H1 (cell line): ENCODE measurements at regions not wholly inside any gene's neighbourhood (a gene's known extent, or its start where the extent isn't known, plus 50 kb on each side); places are given as distances from the start of the nearest gene placed in this dataset.

ENCODE experiments used
- CTCF ChIA-PET: fragments of 300-600 bp; sonication (Branson Sonifier 250); formaldehyde crosslinking; loops from one replicate; lab custom pipeline; 2021; ENCODE audit not compliant: partially characterized antibody; lab: Charles Lee
- POLR2A ChIA-PET: fragments of 300-600 bp; sonication (Branson Sonifier 250); formaldehyde crosslinking; loops from one replicate; lab custom pipeline; 2021; ENCODE audit warnings: inconsistent platforms; ENCODE audit not compliant: partially characterized antibody; lab: Charles Lee
- DNase-seq, 2 experiments: peaks; one replicate each; pipeline versions ENCODE4 v3.0.0 to v3.0.0-alpha.2; 2010 to 2022; ENCODE audit warnings: low spot score in 2 of 2, low read depth in 1 of 2, mixed read lengths in 1 of 2
- FAIRE-seq: peaks from 2 replicates; lab custom pipeline; 2011; peaks lifted over from hg19 to GRCh38; lab: Jason Lieb, UNC
- H2AFZ ChIP-seq: 2 replicates; pipeline ENCODE4 v1.8.1; 2012; ENCODE audit warnings: low read length, inconsistent platforms
- H2AK5ac ChIP-seq: 2 replicates; pipeline ENCODE4 v1.6.1; 2013; ENCODE audit warnings: low read depth, low read length
- H2BK120ac ChIP-seq: replicated peaks from 2 replicates; pipeline ENCODE3; 2013; ENCODE audit warnings: low read depth, low read length, inconsistent platforms
- H2BK12ac ChIP-seq: 2 replicates; pipeline ENCODE4 v1.6.1; 2013; ENCODE audit warnings: low read depth, low read length
- H2BK15ac ChIP-seq: 2 replicates; pipeline ENCODE4 v1.6.1; 2013; ENCODE audit warnings: low read length
- H2BK20ac ChIP-seq: 2 replicates; pipeline ENCODE4 v1.6.1; 2013; ENCODE audit warnings: low read length
- H2BK5ac ChIP-seq: 2 replicates; pipeline ENCODE4 v1.6.1; 2013; ENCODE audit warnings: low read depth, low read length
- H3K14ac ChIP-seq: 2 replicates; pipeline ENCODE4 v1.6.1; 2013; ENCODE audit warnings: inconsistent platforms; ENCODE audit not compliant: insufficient read length
- H3K18ac ChIP-seq: 2 replicates; pipeline ENCODE4 v1.6.1; 2013; ENCODE audit warnings: low read length; ENCODE audit errors: extremely low read depth
- H3K23ac ChIP-seq: 2 replicates; pipeline ENCODE4 v1.6.1; 2013; ENCODE audit warnings: inconsistent platforms; ENCODE audit not compliant: insufficient read length
- H3K23me2 ChIP-seq: 2 replicates; pipeline ENCODE4 v1.6.1; 2013; ENCODE audit warnings: low read depth, low read length
- H3K27ac ChIP-seq: 2 replicates; pipeline ENCODE4 v1.6.1; 2011; ENCODE audit warnings: low read depth, low read length, inconsistent platforms
- H3K27me3 ChIP-seq, 4 experiments: replicated peaks in 1 of 4; 1 replicate in 1 of 4; 2 replicates in 3 of 4; pipeline versions ENCODE4 v1.6.1 to v1.8.1; 2011 to 2013; ENCODE audit warnings: low read length in 3 of 4, mild to moderate bottlenecking in 3 of 4, inconsistent platforms in 2 of 4, mixed read lengths in 2 of 4, moderate library complexity in 1 of 4; ENCODE audit not compliant: control insufficient read depth in 3 of 4, insufficient read depth in 3 of 4; ENCODE audit errors: extremely low read depth in 1 of 4
- H3K36me3 ChIP-seq, 4 experiments: 2 replicates each; pipeline versions ENCODE4 v1.6.1 to v1.8.1; 2011 to 2013; ENCODE audit warnings: mild to moderate bottlenecking in 4 of 4, low read length in 3 of 4, moderate library complexity in 2 of 4, control low read depth in 1 of 4, inconsistent platforms in 1 of 4; ENCODE audit not compliant: insufficient read depth in 4 of 4, control insufficient read depth in 2 of 4
- H3K4ac ChIP-seq: replicated peaks from 2 replicates; pipeline ENCODE3; 2013; ENCODE audit warnings: low read length, low read depth, mixed read lengths, inconsistent platforms; ENCODE audit not compliant: insufficient read length
- H3K4me1 ChIP-seq, 4 experiments: replicated peaks in 1 of 4; 1 replicate in 1 of 4; 2 replicates in 3 of 4; pipeline versions ENCODE4 v1.6.1 to v1.8.1; 2011 to 2013; ENCODE audit warnings: low read length in 3 of 4, inconsistent platforms in 2 of 4, mixed read lengths in 1 of 4; ENCODE audit not compliant: insufficient read depth in 4 of 4, control insufficient read depth in 3 of 4
- H3K4me2 ChIP-seq, 2 experiments: 2 replicates each; pipeline versions ENCODE4 v1.6.1 to v1.8.1; 2011 to 2013; ENCODE audit warnings: low read depth in 2 of 2, low read length in 2 of 2, control low read depth in 1 of 2, inconsistent platforms in 1 of 2, mild to moderate bottlenecking in 1 of 2; ENCODE audit not compliant: insufficient read depth in 1 of 2
- H3K4me3 ChIP-seq, 4 experiments: fragments of 200-600, 300-600 bp in 1 of 4; sonication (generic), shearing (Covaris generic), sonication (Bioruptor Twin) in 1 of 4; 2 replicates each; pipeline versions ENCODE4 v1.5.1 to v1.8.1; 2011 to 2016; ENCODE audit warnings: low read length in 4 of 4, low read depth in 3 of 4, control low read depth in 2 of 4, inconsistent platforms in 2 of 4, mild to moderate bottlenecking in 2 of 4, mixed read lengths in 1 of 4, moderate library complexity in 1 of 4; ENCODE audit not compliant: insufficient read depth in 2 of 4; ENCODE audit errors: extremely low read depth in 1 of 4
- H3K56ac ChIP-seq: replicated peaks from 2 replicates; pipeline ENCODE3; 2013; ENCODE audit warnings: low read depth, mild to moderate bottlenecking, mixed read lengths, low read length, inconsistent platforms; ENCODE audit not compliant: insufficient read length
- H3K79me1 ChIP-seq: 2 replicates; pipeline ENCODE4 v1.6.1; 2013; ENCODE audit warnings: low read depth, low read length, control low read depth
- H3K79me2 ChIP-seq, 2 experiments: 2 replicates each; pipeline versions ENCODE4 v1.6.1 to v1.8.1; 2012 to 2013; ENCODE audit warnings: low read length in 2 of 2, mild to moderate bottlenecking in 2 of 2, inconsistent platforms in 1 of 2; ENCODE audit not compliant: insufficient read depth in 2 of 2, control insufficient read depth in 1 of 2
- H3K9ac ChIP-seq, 4 experiments: replicated peaks in 1 of 4; 1 replicate in 1 of 4; 2 replicates in 3 of 4; pipeline versions ENCODE4 v1.6.1 to v1.8.1; 2011 to 2013; ENCODE audit warnings: low read depth in 3 of 4, low read length in 3 of 4, control low read depth in 2 of 4, mild to moderate bottlenecking in 2 of 4, moderate library complexity in 2 of 4, inconsistent platforms in 1 of 4; ENCODE audit errors: extremely low read depth in 1 of 4
- H3K9me3 ChIP-seq, 2 experiments: 2 replicates each; pipeline versions ENCODE4 v1.6.1 to v1.8.1; 2012 to 2013; ENCODE audit warnings: mild to moderate bottlenecking in 2 of 2, moderate library complexity in 2 of 2, control low read depth in 1 of 2, inconsistent platforms in 1 of 2, low read depth in 1 of 2, low read length in 1 of 2, mixed read lengths in 1 of 2; ENCODE audit not compliant: insufficient read depth in 2 of 2
- H4K20me1 ChIP-seq, 2 experiments: replicated peaks in 1 of 2; 2 replicates each; pipeline versions ENCODE3 to v1.8.1; 2011 to 2013; ENCODE audit warnings: inconsistent platforms in 2 of 2, low read length in 2 of 2, mild to moderate bottlenecking in 1 of 2; ENCODE audit not compliant: insufficient read depth in 2 of 2, control insufficient read depth in 1 of 2
- H4K5ac ChIP-seq: 2 replicates; pipeline ENCODE4 v1.6.1; 2013; ENCODE audit warnings: low read length, low read depth, mixed read lengths, inconsistent platforms; ENCODE audit not compliant: insufficient read length
- H4K8ac ChIP-seq: 2 replicates; pipeline ENCODE4 v1.8.0; 2013; ENCODE audit warnings: mild to moderate bottlenecking, moderate library complexity, low read length, inconsistent platforms; ENCODE audit not compliant: insufficient read depth; ENCODE audit errors: extremely low read depth
- H4K91ac ChIP-seq: replicated peaks from 2 replicates; pipeline ENCODE3; 2013; ENCODE audit warnings: low read length, mixed read lengths, inconsistent platforms; ENCODE audit not compliant: insufficient read length
- CBX5 ChIP-seq: fragments of 300-800, 300-1000 bp; sonication (generic); IDR thresholded peaks from 2 replicates; pipeline ENCODE4 v1.7.1; 2016; ENCODE audit warnings: antibody characterized with exemption, low read length, low read depth
- CREB1 ChIP-seq: IDR thresholded peaks from 2 replicates; pipeline ENCODE4 v1.6.1; 2012; ENCODE audit warnings: inconsistent platforms
- CTBP2 ChIP-seq: IDR thresholded peaks from 2 replicates; pipeline ENCODE4 v1.7.0; 2011; ENCODE audit warnings: borderline replicate concordance, mild to moderate bottlenecking, moderate library complexity, mixed read lengths, low read length; ENCODE audit not compliant: insufficient read depth, insufficient read length
- KDM5A ChIP-seq: fragments of 200-600 bp; IDR thresholded peaks from 2 replicates; pipeline ENCODE4 v1.7.1; 2012; ENCODE audit warnings: mild to moderate bottlenecking, low read length, inconsistent platforms, mixed read lengths
- MAFK ChIP-seq: IDR thresholded peaks from 2 replicates; pipeline ENCODE4 v1.6.1; 2012; ENCODE audit warnings: low read depth, mild to moderate bottlenecking, improper control_type of control experiment, low read length
- MAX ChIP-seq: IDR thresholded peaks from 2 replicates; pipeline ENCODE4 v1.6.1; 2012; ENCODE audit warnings: inconsistent platforms
- NANOG ChIP-seq: IDR thresholded peaks from 2 replicates; pipeline ENCODE4 v1.6.1; 2011; ENCODE audit warnings: low read length, low read depth, mild to moderate bottlenecking, inconsistent platforms; ENCODE audit not compliant: insufficient read depth, poor library complexity, severe bottlenecking
- RFX5 ChIP-seq: IDR thresholded peaks from 2 replicates; pipeline ENCODE4 v1.6.1; 2011; ENCODE audit warnings: low read depth, low read length, improper control_type of control experiment, borderline replicate concordance
- SIRT6 ChIP-seq: IDR thresholded peaks from one replicate; pipeline ENCODE4 v1.7.1; 2012; ENCODE audit warnings: low read length, inconsistent platforms
- SIX5 ChIP-seq: IDR thresholded peaks from 2 replicates; pipeline ENCODE4 v1.6.1; 2011; ENCODE audit warnings: mild to moderate bottlenecking, low read depth, low read length
- SP1 ChIP-seq: IDR thresholded peaks from 2 replicates; pipeline ENCODE4 v1.6.1; 2011; ENCODE audit warnings: low read depth, low read length
- SP2 ChIP-seq: IDR thresholded peaks from 2 replicates; pipeline ENCODE4 v1.6.1; 2012; ENCODE audit warnings: mild to moderate bottlenecking, low read length, inconsistent platforms
- TEAD4 ChIP-seq: IDR thresholded peaks from 2 replicates; pipeline ENCODE4 v1.6.1; 2012; ENCODE audit warnings: low read depth, low read length, inconsistent platforms, mixed read lengths
- USF2 ChIP-seq: IDR thresholded peaks from 2 replicates; pipeline ENCODE4 v1.6.1; 2011; ENCODE audit warnings: low read length, improper control_type of control experiment
- ZNF274 ChIP-seq: IDR thresholded peaks from 2 replicates; pipeline ENCODE4 v1.7.0; 2012; ENCODE audit warnings: low read length, borderline replicate concordance; ENCODE audit errors: extremely low read depth
- whole genome bisulfite sequencing, 2 experiments: shearing (Covaris generic) in 1 of 2; methylation state at CpG; one replicate each; pipeline versions ENCODE4 v1.1.6 to v1.1.7; 2013 to 2015; ENCODE audit warnings: low lambda C conversion rate in 2 of 2, mixed read lengths in 2 of 2, inconsistent platforms in 1 of 2, low coverage in 1 of 2, missing lambda C conversion rate in 1 of 2; ENCODE audit not compliant: insufficient replicate concordance in 2 of 2, insufficient coverage in 1 of 2, insufficient read length in 1 of 2; ENCODE audit errors: extremely low coverage in 1 of 2, missing lambda C conversion rate in 1 of 2; 5-methylcytosine and 5-hydroxymethylcytosine counted together

- H3K9ac ChIP-seq, result no peak overlapping the region
- H3K23me2 ChIP-seq, result no peaks in the 10 kb centered on the region
- H3K36me3 ChIP-seq, result no peaks in the 10 kb centered on the region
- no peak overlapping the region for H3K18ac ChIP-seq
- no peak overlapping the region for H2BK120ac ChIP-seq
- no peak overlapping the region for H2AK5ac ChIP-seq
- no peaks in the 10 kb centered on the region for H3K4me1 ChIP-seq
- H4K8ac ChIP-seq, result no peak overlapping the region
- WGBS, 2 experiments, result 89% methylated on average over 4 of the region's 4 CpGs; no CpG with 5 or more reads in 1 of the 2 experiments
- no peaks in the 10 kb centered on the region for H3K79me1 ChIP-seq
- H2BK20ac ChIP-seq, result no peak overlapping the region
- no peak overlapping the region for H3K4me3 ChIP-seq
- H3K4ac ChIP-seq, result no peak overlapping the region
- no peak overlapping the region for H4K5ac ChIP-seq
- DNase-seq (no peak), FAIRE-seq (no peak)
- no peak overlapping the region for H3K23ac ChIP-seq
- H2BK5ac ChIP-seq, result no peak overlapping the region
- no peak overlapping the region for H4K91ac ChIP-seq
- no peaks in the 10 kb centered on the region for H3K9me3 ChIP-seq
- ChIA-PET CTCF (no interaction called here), POLR2A (no interaction called here)
- H3K4me2 ChIP-seq, result no peak overlapping the region
- H3K27me3 ChIP-seq, result peaks cover 0 to 1% (median 0%) of the 10 kb centered on the region in 4 experiments; a peak in 1 of 7 replicates
- H4K20me1 ChIP-seq, result no peaks in the 10 kb centered on the region
- no peak overlapping the region for H3K56ac ChIP-seq
- no peak overlapping the region for H2AFZ ChIP-seq
- H3K79me2 ChIP-seq, result no peaks in the 10 kb centered on the region
- no peak overlapping the region for H3K27ac ChIP-seq
- H3K14ac ChIP-seq, result no peak overlapping the region
- no peak overlapping the region for H2BK15ac ChIP-seq
- no peak overlapping the region for H2BK12ac ChIP-seq
- TF ChIP-seq NANOG, result no peak
- no peak for TF ChIP-seq SP1
- no peak for TF ChIP-seq MAFK
- no peak for TF ChIP-seq TEAD4
- no peak for TF ChIP-seq SIX5
- TF ChIP-seq SP2, result no peak
- TF ChIP-seq MAX, result no peak
- no peak for TF ChIP-seq KDM5A
- no peak for TF ChIP-seq CREB1
- no peak for TF ChIP-seq CTBP2
- no peak for TF ChIP-seq ZNF274
- TF ChIP-seq USF2, result no peak
- TF ChIP-seq SIRT6, result no peak
- no peak for TF ChIP-seq CBX5
- TF ChIP-seq RFX5, result no peak
Observed at GRCh38 chr4:84031401-84031800, 467.7 kb downstream of the NKX6-1 start.
